OCI-LY7 (cell line): ENCODE measurements at regions not wholly inside any gene's neighbourhood (a gene's known extent, or its start where the extent isn't known, plus 50 kb on each side); places are given as distances from the start of the nearest gene placed in this dataset.

Experiments
- BruUV-seq: library from RNA; stranded (reverse); fragments of 400-500 nt; replicated peaks from 2 replicates; lab custom pipeline; 2021; lab: Mats Ljungman, UMichigan
- CTCF ChIA-PET: fragments of 300-600 bp; sonication (Branson Sonifier 250); formaldehyde crosslinking; loops from one replicate; lab custom pipeline; 2022; ENCODE audit warnings: antibody characterized with exemption; ENCODE audit not compliant: unreplicated experiment; lab: Charles Lee
- POLR2A ChIA-PET: fragments of 300-600 bp; sonication (Branson Sonifier 250); formaldehyde crosslinking; loops from one replicate; lab custom pipeline; 2022; ENCODE audit warnings: antibody characterized with exemption; lab: Charles Lee
- DNase-seq: peaks from one replicate; pipeline ENCODE4 v3.0.0-alpha.2; 2015; ENCODE audit warnings: low spot score
- H2AFZ ChIP-seq: fragments of 200-600 bp; sonication (generic), shearing (Covaris generic); 2 replicates; pipeline ENCODE4 v1.6.1; 2014; ENCODE audit warnings: mild to moderate bottlenecking, antibody characterized with exemption, low read length, moderate library complexity
- H3K27ac ChIP-seq: fragments of 200-600 bp; sonication (generic); 2 replicates; pipeline ENCODE4 v1.5.1; 2014; ENCODE audit warnings: mixed run types, low read depth, mild to moderate bottlenecking, moderate library complexity, low read length, inconsistent platforms; ENCODE audit not compliant: poor library complexity, severe bottlenecking
- H3K36me3 ChIP-seq: fragments of 200-600 bp; sonication (generic); 2 replicates; pipeline ENCODE4 v1.6.1; 2014; ENCODE audit warnings: mild to moderate bottlenecking, antibody characterized with exemption, low read length, moderate library complexity, mixed read lengths; ENCODE audit not compliant: insufficient read depth
- H3K4me1 ChIP-seq: fragments of 200-600 bp; sonication (generic); 2 replicates; pipeline ENCODE4 v1.5.1; 2014; ENCODE audit warnings: mild to moderate bottlenecking, low read length; ENCODE audit not compliant: insufficient read depth, poor library complexity, severe bottlenecking
- H3K4me2 ChIP-seq: fragments of 200-600 bp; sonication (generic); 2 replicates; pipeline ENCODE4 v1.6.1; 2014; ENCODE audit warnings: mild to moderate bottlenecking, low read length
- H3K4me3 ChIP-seq: fragments of 200-600 bp; sonication (generic); 2 replicates; pipeline ENCODE4 v1.5.1; 2014; ENCODE audit warnings: mild to moderate bottlenecking, low read depth, low read length; ENCODE audit not compliant: poor library complexity, severe bottlenecking
- H3K79me2 ChIP-seq: fragments of 200-600 bp; sonication (generic); 2 replicates; pipeline ENCODE4 v1.6.1; 2016; ENCODE audit warnings: low read depth, mild to moderate bottlenecking, low read length, moderate library complexity, mixed read lengths; ENCODE audit not compliant: insufficient read depth
- H3K9me2 ChIP-seq: fragments of 200-600 bp; sonication (generic); 2 replicates; pipeline ENCODE4 v1.6.1; 2016; ENCODE audit warnings: mild to moderate bottlenecking, low read length, mixed read lengths; ENCODE audit not compliant: insufficient read depth
- H3K9me3 ChIP-seq: fragments of 200-600 bp; sonication (generic); 2 replicates; pipeline ENCODE4 v1.6.1; 2014; ENCODE audit warnings: mild to moderate bottlenecking, mixed run types, low read length, mixed read lengths
- H4K20me1 ChIP-seq: fragments of 200-600 bp; sonication (generic); 2 replicates; pipeline ENCODE4 v1.6.1; 2014; ENCODE audit warnings: mild to moderate bottlenecking, antibody characterized with exemption, low read length, moderate library complexity, mixed read lengths; ENCODE audit not compliant: insufficient read depth
- EZH2phosphoT487 ChIP-seq: fragments of 200-600 bp; sonication (generic); IDR thresholded peaks from 2 replicates; pipeline ENCODE4 v1.6.1; 2018; ENCODE audit warnings: low read depth, borderline replicate concordance, mild to moderate bottlenecking, mixed run types, antibody characterized with exemption, low read length, moderate library complexity, mixed read lengths
- intact Hi-C: fragments of 100-400 bp; cut with micrococcal nuclease; formaldehyde crosslinking; loops from one replicate; pipeline ENCODE4 v1.10.0; 2022; ENCODE audit not compliant: unreplicated experiment
- TF ChIP-seq, protein P1 (sequence below): fragments of 200-600 bp; sonication (generic); conservative IDR thresholded peaks from 2 replicates; pipeline ENCODE4 v1.5.1; 2014; ENCODE audit warnings: mild to moderate bottlenecking, antibody characterized with exemption, low read length, moderate library complexity, mixed read lengths

DNA sequence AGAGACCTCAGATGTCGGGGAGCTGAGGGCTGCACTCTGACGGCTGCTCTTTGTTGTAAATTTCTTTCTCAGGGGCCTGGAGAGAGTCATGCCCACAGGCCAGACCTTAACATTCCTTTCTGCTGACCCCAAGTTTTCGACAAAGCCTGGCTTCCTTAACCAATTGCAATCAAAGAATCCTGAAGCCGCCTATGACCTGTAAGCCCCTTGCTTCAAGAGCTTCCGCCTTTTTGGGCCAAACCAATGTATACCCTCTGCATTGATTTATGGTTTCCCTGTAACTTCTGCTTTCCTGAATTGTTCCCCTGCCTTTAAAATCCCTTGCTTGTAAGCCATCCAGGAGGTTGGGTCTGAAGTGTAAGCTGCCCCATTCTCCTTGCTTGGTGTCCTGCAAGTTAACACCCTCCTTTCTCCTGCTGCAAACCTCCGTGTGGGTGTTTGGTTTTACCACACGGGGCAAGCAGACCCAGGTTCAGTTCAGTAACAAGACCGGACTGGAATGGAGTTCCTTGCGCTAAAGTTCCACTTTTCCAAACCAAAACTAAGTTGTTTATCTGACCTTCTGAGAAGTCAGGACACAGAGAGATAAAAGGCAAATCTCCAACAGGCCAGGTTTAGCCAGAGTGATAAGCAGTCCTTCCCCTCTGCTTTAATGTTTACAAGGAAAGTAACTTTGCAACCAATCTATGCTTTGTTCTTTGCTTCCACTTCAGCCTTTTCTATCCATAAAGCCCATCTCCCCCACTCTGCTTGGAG lies 141.6 kb downstream of the KCNJ12 start:
- intact Hi-C loops, result no loop called here
- no peaks in the 10 kb centered on the region for H3K4me1 ChIP-seq
- CTCF ChIA-PET, result no interaction called here

DNA sequence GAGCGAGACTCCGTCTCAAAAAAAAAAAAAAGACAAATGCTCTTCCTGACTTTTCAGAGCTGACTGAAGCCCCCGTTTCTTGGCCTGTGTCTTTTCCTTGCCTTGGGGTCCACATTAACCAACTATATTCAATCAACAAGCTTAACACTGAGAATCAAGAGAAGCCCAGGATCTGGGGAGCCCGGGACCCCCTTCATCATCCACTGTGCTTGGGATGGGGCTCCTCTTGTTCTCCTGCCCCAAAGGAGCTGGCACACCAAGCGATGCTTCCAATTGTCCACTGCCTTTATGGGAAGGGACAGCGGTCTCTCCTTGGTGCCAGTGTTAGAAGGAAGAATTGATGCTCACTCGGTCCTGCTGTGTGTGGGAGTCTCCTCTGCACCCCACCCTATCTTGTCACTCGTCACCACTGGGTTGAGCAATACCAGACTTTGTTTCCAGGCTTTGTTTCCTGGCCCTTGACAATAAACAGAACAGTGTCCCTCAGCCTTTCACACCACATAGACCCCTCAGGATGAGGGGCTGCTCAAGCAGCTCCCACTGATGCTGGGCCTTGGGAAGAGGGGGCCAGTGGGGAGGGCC lies 146.7 kb downstream of the KCNJ12 start:
- ChIA-PET POLR2A (no interaction called here), CTCF (no interaction called here)
- Histone ChIP-seq H3K36me3 (no peaks in the 10 kb centered on the region), H4K20me1 (no peaks in the 10 kb centered on the region), H2AFZ (no peak overlapping the region), H3K79me2 (no peaks in the 10 kb centered on the region), H3K9me2 (no peaks in the 10 kb centered on the region), H3K9me3 (no peaks in the 10 kb centered on the region), H3K4me1 (no peaks in the 10 kb centered on the region), H3K4me3 (no peak overlapping the region), H3K27ac (no peak overlapping the region), H3K4me2 (no peak overlapping the region)
- DNase-seq, result no peak
- TF ChIP-seq, protein P1, sequence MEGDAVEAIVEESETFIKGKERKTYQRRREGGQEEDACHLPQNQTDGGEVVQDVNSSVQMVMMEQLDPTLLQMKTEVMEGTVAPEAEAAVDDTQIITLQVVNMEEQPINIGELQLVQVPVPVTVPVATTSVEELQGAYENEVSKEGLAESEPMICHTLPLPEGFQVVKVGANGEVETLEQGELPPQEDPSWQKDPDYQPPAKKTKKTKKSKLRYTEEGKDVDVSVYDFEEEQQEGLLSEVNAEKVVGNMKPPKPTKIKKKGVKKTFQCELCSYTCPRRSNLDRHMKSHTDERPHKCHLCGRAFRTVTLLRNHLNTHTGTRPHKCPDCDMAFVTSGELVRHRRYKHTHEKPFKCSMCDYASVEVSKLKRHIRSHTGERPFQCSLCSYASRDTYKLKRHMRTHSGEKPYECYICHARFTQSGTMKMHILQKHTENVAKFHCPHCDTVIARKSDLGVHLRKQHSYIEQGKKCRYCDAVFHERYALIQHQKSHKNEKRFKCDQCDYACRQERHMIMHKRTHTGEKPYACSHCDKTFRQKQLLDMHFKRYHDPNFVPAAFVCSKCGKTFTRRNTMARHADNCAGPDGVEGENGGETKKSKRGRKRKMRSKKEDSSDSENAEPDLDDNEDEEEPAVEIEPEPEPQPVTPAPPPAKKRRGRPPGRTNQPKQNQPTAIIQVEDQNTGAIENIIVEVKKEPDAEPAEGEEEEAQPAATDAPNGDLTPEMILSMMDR, result no peak
- intact Hi-C loops, result no loop called here
- no TSS peak for BruUV-seq

More for the DNA sequence above, 141.6 kb downstream of the KCNJ12 start:
- Histone ChIP-seq H3K27ac (no peak overlapping the region), H3K79me2 (no peaks in the 10 kb centered on the region), H2AFZ (no peak overlapping the region), H3K4me3 (no peak overlapping the region), H3K4me2 (no peak overlapping the region), H3K36me3 (no peaks in the 10 kb centered on the region), H4K20me1 (no peaks in the 10 kb centered on the region), H3K9me3 (no peaks in the 10 kb centered on the region), H3K9me2 (no peaks in the 10 kb centered on the region)
- TF ChIP-seq, protein P1, result no peak
- POLR2A ChIA-PET, result no interaction called here
- no peak for DNase-seq
- no TSS peak for BruUV-seq

DNA sequence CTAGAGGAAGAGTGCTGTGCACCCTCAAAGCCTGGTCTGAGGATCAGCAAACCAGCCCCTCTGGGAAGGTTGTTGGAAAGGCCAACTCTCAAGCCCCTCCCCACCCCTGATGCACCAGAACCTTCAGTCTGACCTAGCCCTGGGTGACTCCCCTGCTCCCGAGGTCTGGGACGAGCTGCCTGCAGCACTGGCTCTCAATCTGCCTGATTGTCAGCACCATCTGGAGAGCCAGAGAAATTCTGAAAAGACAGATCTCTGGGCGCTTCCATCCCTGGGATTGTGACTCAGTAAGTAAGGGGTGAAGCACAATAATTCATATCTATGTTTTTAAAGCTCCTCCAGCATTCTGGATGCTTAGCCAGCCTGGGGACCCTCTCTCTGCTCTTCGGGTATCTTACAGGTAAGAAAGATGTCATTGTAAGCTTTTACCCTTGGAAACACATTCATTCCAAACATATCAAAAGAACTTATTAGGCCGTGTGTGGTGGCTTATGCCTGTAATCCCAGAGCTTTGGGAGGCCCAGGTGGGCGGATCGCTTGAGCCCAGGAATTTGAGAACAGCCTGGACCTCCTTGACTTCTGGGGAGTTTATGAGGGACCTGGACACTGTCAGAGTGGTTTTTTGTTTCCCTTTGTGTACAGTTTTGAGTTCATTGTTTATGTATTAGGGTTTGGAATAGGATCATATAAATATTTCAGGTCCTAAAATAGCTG lies 147.5 kb downstream of the KCNJ12 start:
- H3K4me2 ChIP-seq, result no peak overlapping the region
- intact Hi-C loops, result no loop called here
- CTCF ChIA-PET, result no interaction called here
- no peaks in the 10 kb centered on the region for H3K4me1 ChIP-seq
- H4K20me1 ChIP-seq, result no peaks in the 10 kb centered on the region
- no peak overlapping the region for H2AFZ ChIP-seq
- no peak overlapping the region for H3K4me3 ChIP-seq
- no peaks in the 10 kb centered on the region for H3K9me2 ChIP-seq
- no peaks in the 10 kb centered on the region for H3K36me3 ChIP-seq
- POLR2A ChIA-PET, result interaction anchor here (0.5 to 1.1 kb wide), 2 partner anchors 11 to 98 kb away, joined by 3 read pairs; no protein-coding TSS in a partner anchor
- BruUV-seq, result no TSS peak
- no peaks in the 10 kb centered on the region for H3K9me3 ChIP-seq
- TF ChIP-seq EZH2phosphoT487, result no peak
- TF ChIP-seq, protein P1, result no peak
- no peaks in the 10 kb centered on the region for H3K79me2 ChIP-seq
- DNase-seq, result no peak
- H3K27ac ChIP-seq, result no peak overlapping the region
